SK-N-SH (cell line): ENCODE measurements at regions not wholly inside any gene's neighbourhood (a gene's known extent, or its start where the extent isn't known, plus 50 kb on each side); places are given as distances from the start of the nearest gene placed in this dataset.

Experiments
- CTCF ChIA-PET: fragments of 300-600, 350-600 bp; formaldehyde crosslinking; extraction: SDS; loops from one replicate; lab custom pipeline; 2021; lab: Yijun Ruan, JAX
- POLR2A ChIA-PET: fragments of 350-600 bp; sonication (Branson Sonifier 250); formaldehyde crosslinking; extraction: SDS; loops from one replicate; lab custom pipeline; 2020; ENCODE audit warnings: antibody characterized with exemption, inconsistent platforms; lab: Yijun Ruan, JAX
- DNase-seq: peaks from one replicate; pipeline ENCODE4 v3.0.0; 2012
- H2AFZ ChIP-seq: fragments of 200-600 bp; sonication (generic); 2 replicates; pipeline ENCODE4 v1.8.1; 2016; ENCODE audit warnings: antibody characterized with exemption, mild to moderate bottlenecking, low read depth
- H3F3A ChIP-seq: fragments of 200-600 bp; sonication (generic); replicated peaks from 2 replicates; pipeline ENCODE3; 2016; ENCODE audit warnings: antibody characterized with exemption, mild to moderate bottlenecking; ENCODE audit not compliant: insufficient read depth
- H3K27ac ChIP-seq, 2 experiments: fragments of 200-500 bp in 1 of 2; fragments of 200-600 bp in 1 of 2; sonication (Bioruptor generic) in 1 of 2; sonication (generic), shearing (Covaris generic) in 1 of 2; 2 replicates each; pipeline versions ENCODE4 v1.5.1 to v1.6.1; 2014 to 2016; ENCODE audit warnings: low read depth in 2 of 2, inconsistent platforms in 1 of 2, low read length in 1 of 2, mild to moderate bottlenecking in 1 of 2, mixed read lengths in 1 of 2
- H3K27me3 ChIP-seq: fragments of 200-600 bp; sonication (generic), shearing (Covaris generic); 2 replicates; pipeline ENCODE4 v1.6.1; 2016; ENCODE audit warnings: mixed run types; ENCODE audit not compliant: insufficient read depth
- H3K36me3 ChIP-seq, 2 experiments: fragments of 200-500 bp in 1 of 2; fragments of 200-600 bp in 1 of 2; sonication (Bioruptor generic) in 1 of 2; sonication (generic) in 1 of 2; replicated peaks in 1 of 2; 2 replicates each; pipeline versions ENCODE3 to v1.5.1; 2014 to 2016; ENCODE audit warnings: low read length in 1 of 2, mild to moderate bottlenecking in 1 of 2; ENCODE audit not compliant: insufficient read depth in 2 of 2, control insufficient read depth in 1 of 2
- H3K4me1 ChIP-seq, 2 experiments: fragments of 200-500 bp in 1 of 2; fragments of 200-600 bp in 1 of 2; sonication (Bioruptor generic) in 1 of 2; sonication (generic), shearing (Covaris generic) in 1 of 2; 2 replicates each; pipeline versions ENCODE4 v1.5.1 to v1.6.1; 2014 to 2016; ENCODE audit warnings: low read depth in 1 of 2, low read length in 1 of 2, mixed run types in 1 of 2; ENCODE audit not compliant: insufficient read depth in 2 of 2, control insufficient read depth in 1 of 2
- H3K4me2 ChIP-seq: fragments of 200-600 bp; sonication (generic), shearing (Covaris generic); 2 replicates; pipeline ENCODE4 v1.6.1; 2017; ENCODE audit warnings: mixed run types
- H3K4me3 ChIP-seq, 2 experiments: fragments of 200-500 bp in 1 of 2; fragments of 200-600 bp in 1 of 2; sonication (Bioruptor generic) in 1 of 2; sonication (generic), shearing (Covaris generic) in 1 of 2; 2 replicates each; pipeline versions ENCODE4 v1.5.1 to v1.8.1; 2014 to 2016; ENCODE audit warnings: low read depth in 2 of 2, inconsistent platforms in 1 of 2, low read length in 1 of 2, mild to moderate bottlenecking in 1 of 2, mixed read lengths in 1 of 2, moderate library complexity in 1 of 2
- H3K79me2 ChIP-seq: fragments of 200-600 bp; sonication (generic); 2 replicates; pipeline ENCODE4 v1.8.1; 2017; ENCODE audit warnings: mild to moderate bottlenecking; ENCODE audit not compliant: insufficient read depth
- H3K9ac ChIP-seq: fragments of 200-600 bp; sonication (generic); 2 replicates; pipeline ENCODE4 v1.6.1; 2017; ENCODE audit warnings: mixed run types
- H3K9me2 ChIP-seq: fragments of 200-600 bp; sonication (generic); 2 replicates; pipeline ENCODE4 v1.6.1; 2017; ENCODE audit warnings: mixed run types
- H3K9me3 ChIP-seq: fragments of 200-600 bp; sonication (generic); 2 replicates; pipeline ENCODE4 v1.6.1; 2017; ENCODE audit warnings: mixed run types, mild to moderate bottlenecking, moderate library complexity
- H4K20me1 ChIP-seq: fragments of 200-600 bp; sonication (generic); 2 replicates; pipeline ENCODE4 v1.6.1; 2017; ENCODE audit warnings: mild to moderate bottlenecking, mixed run types; ENCODE audit not compliant: insufficient read depth
- CHD2 ChIP-seq: fragments of 150-350 bp; IDR thresholded peaks from 2 replicates; pipeline ENCODE4 v1.6.1; 2018; ENCODE audit warnings: low read length; ENCODE audit not compliant: partially characterized antibody
- CTCF ChIP-seq: fragments of 200-600 bp; sonication (generic); IDR thresholded peaks from 2 replicates; pipeline ENCODE4 v1.6.1; 2017; ENCODE audit warnings: antibody characterized with exemption, mild to moderate bottlenecking, moderate library complexity
- ELF1 ChIP-seq: IDR thresholded peaks from 2 replicates; pipeline ENCODE4 v1.4.0; 2012
- EP300 ChIP-seq, 2 experiments: IDR thresholded peaks; 2 replicates each; pipeline versions ENCODE4 v1.4.0 to v1.6.1; 2012; ENCODE audit warnings: borderline replicate concordance in 1 of 2, low read depth in 1 of 2, low read length in 1 of 2
- FOSL2 ChIP-seq: IDR thresholded peaks from 2 replicates; pipeline ENCODE4 v1.4.0; 2012; ENCODE audit warnings: low read depth, mild to moderate bottlenecking, moderate library complexity, borderline replicate concordance
- FOXM1 ChIP-seq: IDR thresholded peaks from 2 replicates; pipeline ENCODE4 v1.4.0; 2012; ENCODE audit warnings: low read depth, mild to moderate bottlenecking
- MEF2A ChIP-seq: IDR thresholded peaks from 2 replicates; pipeline ENCODE4 v1.4.0; 2012; ENCODE audit warnings: low read depth, borderline replicate concordance
- MXI1 ChIP-seq: IDR thresholded peaks from 2 replicates; pipeline ENCODE4 v1.6.1; 2012; ENCODE audit warnings: mild to moderate bottlenecking, low read depth, low read length, improper control_type of control experiment
- REST ChIP-seq: IDR thresholded peaks from 2 replicates; pipeline ENCODE4 v1.6.1; 2012; ENCODE audit warnings: mild to moderate bottlenecking, low read depth, low read length, moderate library complexity
- RFX5 ChIP-seq: IDR thresholded peaks from 2 replicates; pipeline ENCODE4 v1.6.1; 2012; ENCODE audit warnings: mild to moderate bottlenecking, improper control_type of control experiment, low read length
- RXRA ChIP-seq: IDR thresholded peaks from 2 replicates; pipeline ENCODE4 v1.4.0; 2012; ENCODE audit warnings: low read depth, mild to moderate bottlenecking, borderline replicate concordance
- SIN3A ChIP-seq: IDR thresholded peaks from 2 replicates; pipeline ENCODE4 v1.6.1; 2012; ENCODE audit warnings: low read depth, mild to moderate bottlenecking, low read length, moderate library complexity, borderline replicate concordance
- SMC3 ChIP-seq: IDR thresholded peaks from 2 replicates; pipeline ENCODE4 v1.6.1; 2012; ENCODE audit warnings: low read depth, low read length, improper control_type of control experiment
- TCF12 ChIP-seq: IDR thresholded peaks from 2 replicates; pipeline ENCODE4 v1.4.0; 2012
- TEAD4 ChIP-seq: IDR thresholded peaks from 2 replicates; pipeline ENCODE4 v1.4.0; 2012; ENCODE audit warnings: mild to moderate bottlenecking, borderline replicate concordance; ENCODE audit not compliant: insufficient read depth
- ZBTB33 ChIP-seq: IDR thresholded peaks from 2 replicates; pipeline ENCODE4 v1.4.0; 2012; ENCODE audit warnings: low read depth, borderline replicate concordance
- WGBS: methylation state at CpG from one replicate; pipeline ENCODE4 v1.1.6; 2017; ENCODE audit warnings: low lambda C conversion rate; 5-methylcytosine and 5-hydroxymethylcytosine counted together
- TF ChIP-seq, protein P1 (sequence below): IDR thresholded peaks from 2 replicates; pipeline ENCODE4 v1.4.0; 2012; ENCODE audit warnings: low read depth, borderline replicate concordance
- TF ChIP-seq, protein P2 (sequence below): IDR thresholded peaks from 2 replicates; pipeline ENCODE4 v1.4.0; 2012; ENCODE audit warnings: low read depth

DNA sequence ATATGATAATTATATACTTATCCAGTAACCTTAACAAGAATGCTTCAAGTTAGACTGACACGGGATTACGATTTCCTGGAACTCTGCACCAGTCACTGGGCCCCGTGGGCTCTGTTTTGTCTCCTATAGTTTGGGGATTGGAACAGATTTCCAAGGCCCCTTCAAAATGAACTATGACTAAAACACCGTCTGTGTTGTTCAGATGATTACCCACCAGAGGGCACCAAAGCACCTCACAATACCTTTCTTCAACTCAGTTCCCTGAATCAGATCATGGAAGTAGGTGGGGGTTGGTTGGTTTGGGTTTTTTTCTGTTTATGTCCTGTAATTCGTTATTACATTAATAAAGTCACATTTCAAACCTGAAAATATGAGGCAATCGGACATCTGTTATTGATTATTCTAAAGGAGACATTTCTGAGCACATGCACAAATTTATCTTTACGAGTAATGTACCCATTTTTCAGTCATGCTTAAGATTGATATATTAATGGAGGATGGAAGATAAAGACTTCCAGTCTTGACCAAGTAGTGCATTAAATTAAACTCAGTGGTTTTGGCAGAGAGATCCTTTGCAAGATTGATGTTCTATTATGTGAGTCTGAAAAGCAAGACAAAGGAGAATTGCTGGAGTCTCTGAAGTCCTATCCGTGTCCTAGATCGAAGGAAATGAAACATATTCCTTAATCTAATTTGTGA, 112.0 kb upstream of the COL21A1 start (continued):
- TF ChIP-seq REST (no peak), SIN3A (no peak), FOXM1 (peak; percentile 90), ELF1 (no peak), ZBTB33 (no peak), CHD2 (peak; percentile 59), SMC3 (peak; percentile 88), MXI1 (no peak), CTCF (peak; percentile 79), RFX5 (no peak)
- TF ChIP-seq, all 33 proteins: peak for 14

- ChIA-PET POLR2A (no interaction called here), CTCF (interaction anchor here (0.8 to 9.4 kb wide), 11 partner anchors 9 to 237 kb away, joined by 3 to 135 read pairs (median 5); no protein-coding TSS in a partner anchor)
- peaks cover 9 to 30% of the 10 kb centered on the region in 2 experiments for H3K4me1 ChIP-seq
- H3K27ac ChIP-seq = peak overlapping the region; percentile 60 to 67; a peak in 3 of 4 replicates
- 27% methylated on average over 6 of the region's 6 CpGs for WGBS
- no peaks in the 10 kb centered on the region for H3K79me2 ChIP-seq
- peaks cover 41% of the 10 kb centered on the region for H3F3A ChIP-seq
- H3K9ac ChIP-seq = peak overlapping the region; percentile 13; the same call in 1 of the 2 replicates
- H3K9me3 ChIP-seq = no peaks in the 10 kb centered on the region; the same call in 1 of the 2 replicates
- H2AFZ ChIP-seq = no peak overlapping the region; the same call in 1 of the 2 replicates
- peak overlapping the region; percentile 35 for H3K4me2 ChIP-seq
- no peak for DNase-seq
- peaks cover 0 to 4% of the 10 kb centered on the region in 2 experiments for H3K36me3 ChIP-seq
- H3K9me2 ChIP-seq = no peaks in the 10 kb centered on the region
- H4K20me1 ChIP-seq = no peaks in the 10 kb centered on the region
- H3K4me3 ChIP-seq = no peak overlapping the region
- no peaks in the 10 kb centered on the region for H3K27me3 ChIP-seq
- TF ChIP-seq TCF12 (peak; percentile 99), FOXM1 (peak; percentile 87), SIN3A (0 out of 2 replicates have a peak, but pooled peaks have one; percentile 35), EP300 (IDR thresholded peaks at IDR 0.05; ENCODE audit: borderline replicate concordance in 1 of 2, low read depth in 1 of 2, low read length in 1 of 2) (peak in 1 of 2 experiments; percentile 98; a peak in 2 of 4 replicates), RXRA (peak; percentile 61; the same call in 1 of the 2 replicates), TEAD4 (peak; percentile 97), FOSL2 (peak; percentile 84), MEF2A (0 out of 2 replicates have a peak, but pooled peaks have one; percentile 18)
- TF ChIP-seq, protein P1, sequence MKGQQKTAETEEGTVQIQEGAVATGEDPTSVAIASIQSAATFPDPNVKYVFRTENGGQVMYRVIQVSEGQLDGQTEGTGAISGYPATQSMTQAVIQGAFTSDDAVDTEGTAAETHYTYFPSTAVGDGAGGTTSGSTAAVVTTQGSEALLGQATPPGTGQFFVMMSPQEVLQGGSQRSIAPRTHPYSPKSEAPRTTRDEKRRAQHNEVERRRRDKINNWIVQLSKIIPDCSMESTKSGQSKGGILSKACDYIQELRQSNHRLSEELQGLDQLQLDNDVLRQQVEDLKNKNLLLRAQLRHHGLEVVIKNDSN = no peak
- TF ChIP-seq, protein P2, sequence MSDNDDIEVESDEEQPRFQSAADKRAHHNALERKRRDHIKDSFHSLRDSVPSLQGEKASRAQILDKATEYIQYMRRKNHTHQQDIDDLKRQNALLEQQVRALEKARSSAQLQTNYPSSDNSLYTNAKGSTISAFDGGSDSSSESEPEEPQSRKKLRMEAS = peak; percentile 59; the same call in 1 of the 2 replicates
Observed at GRCh38 chr6:56357616-56358373, 110.4 kb upstream of the COL21A1 start.
